ENCODE measurements at regions not wholly inside any gene's neighbourhood (a gene's known extent, or its start where the extent isn't known, plus 50 kb on each side); places are given as distances from the start of the nearest gene placed in this dataset.
"Not testable (repeated sequence)": the region's sequence is repeated elsewhere in the genome, so short reads cannot be mapped to it uniquely, and the experiment has no call there.

GRCh38 chr22:25281675-25282345 lies 62.4 kb downstream of the CRYBB2 start:
- no peak for DNase-seq (ENCODE audit: low read depth in 2 of 2)

GRCh38 chr22:25282346-25282670 lies 62.9 kb downstream of the CRYBB2 start:
- DNase-seq (ENCODE audit: low read depth in 2 of 2): no peak

- DNase-seq (ENCODE audit: low read depth in 2 of 2): no peak
Observed at GRCh38 chr22:25282671-25283561, 63.5 kb downstream of the CRYBB2 start.

- DNase-seq (ENCODE audit: low read depth in 2 of 2): not testable (repeated sequence)
Observed at GRCh38 chr22:25288481-25288880, 69.0 kb downstream of the CRYBB2 start.

GRCh38 chr22:25301912-25302311 lies 82.5 kb downstream of the CRYBB2 start:
- DNase-seq (ENCODE audit: low read depth in 2 of 2): not testable (repeated sequence)

GRCh38 chr22:25309586-25309985 lies 90.1 kb downstream of the CRYBB2 start:
- DNase-seq (ENCODE audit: low read depth in 2 of 2): not testable (repeated sequence)

GRCh38 chr22:25311924-25312323 lies 92.5 kb downstream of the CRYBB2 start:
- DNase-seq (ENCODE audit: low read depth in 2 of 2): not testable (repeated sequence)

GRCh38 chr22:25318081-25318823 lies 98.8 kb downstream of the CRYBB2 start:
- DNase-seq (ENCODE audit: low read depth in 2 of 2): no peak

- no peak for DNase-seq (ENCODE audit: low read depth in 2 of 2)
Observed at GRCh38 chr22:25327018-25327755, 107.7 kb downstream of the CRYBB2 start.

GRCh38 chr22:25331050-25331449 lies 111.6 kb downstream of the CRYBB2 start:
- no peak for DNase-seq (ENCODE audit: low read depth in 2 of 2)

- DNase-seq (ENCODE audit: low read depth in 2 of 2): not testable (repeated sequence)
Observed at GRCh38 chr22:25331911-25332310, 112.5 kb downstream of the CRYBB2 start.

GRCh38 chr22:25332386-25332785 lies 112.9 kb downstream of the CRYBB2 start:
- DNase-seq (ENCODE audit: low read depth in 2 of 2): no peak

GRCh38 chr22:25334162-25334490 lies 114.7 kb downstream of the CRYBB2 start:
- peak; percentile 5 to 41 for DNase-seq (ENCODE audit: low read depth in 2 of 2)

GRCh38 chr22:25334631-25335030 lies 115.2 kb downstream of the CRYBB2 start:
- DNase-seq (ENCODE audit: low read depth in 2 of 2): not testable (repeated sequence)

GRCh38 chr22:25335276-25335675 lies 115.8 kb downstream of the CRYBB2 start:
- DNase-seq (ENCODE audit: low read depth in 2 of 2): not testable (repeated sequence)

- not testable (repeated sequence) for DNase-seq (ENCODE audit: low read depth in 2 of 2)
Observed at GRCh38 chr22:25340536-25340935, 121.1 kb downstream of the CRYBB2 start.

- not testable (repeated sequence) for DNase-seq (ENCODE audit: low read depth in 2 of 2)
Observed at GRCh38 chr22:25344366-25344765, 124.9 kb downstream of the CRYBB2 start.

- no peak for DNase-seq (ENCODE audit: low read depth in 2 of 2)
Observed at GRCh38 chr22:25346859-25347751, 127.7 kb downstream of the CRYBB2 start.

- no peak for DNase-seq (ENCODE audit: low read depth in 2 of 2)
Observed at GRCh38 chr22:25347752-25348102, 128.3 kb downstream of the CRYBB2 start.

GRCh38 chr22:25348391-25348790 lies 129.0 kb downstream of the CRYBB2 start:
- DNase-seq (ENCODE audit: low read depth in 2 of 2): no peak

GRCh38 chr22:25348996-25349395 lies 129.6 kb downstream of the CRYBB2 start:
- DNase-seq (ENCODE audit: low read depth in 2 of 2): not testable (repeated sequence)
